Forelimb muscle (tissue), 1 donor: ENCODE measurements at regions not wholly inside any gene's neighbourhood (a gene's known extent, or its start where the extent isn't known, plus 50 kb on each side); places are given as distances from the start of the nearest gene placed in this dataset.
"Not testable (repeated sequence)": the region's sequence is repeated elsewhere in the genome, so short reads cannot be mapped to it uniquely, and the experiment has no call there.

Experiments used
- DNase-seq: peaks from one replicate; pipeline ENCODE4 v3.0.0-alpha.2; 2013; ENCODE audit warnings: low read depth

DNA sequence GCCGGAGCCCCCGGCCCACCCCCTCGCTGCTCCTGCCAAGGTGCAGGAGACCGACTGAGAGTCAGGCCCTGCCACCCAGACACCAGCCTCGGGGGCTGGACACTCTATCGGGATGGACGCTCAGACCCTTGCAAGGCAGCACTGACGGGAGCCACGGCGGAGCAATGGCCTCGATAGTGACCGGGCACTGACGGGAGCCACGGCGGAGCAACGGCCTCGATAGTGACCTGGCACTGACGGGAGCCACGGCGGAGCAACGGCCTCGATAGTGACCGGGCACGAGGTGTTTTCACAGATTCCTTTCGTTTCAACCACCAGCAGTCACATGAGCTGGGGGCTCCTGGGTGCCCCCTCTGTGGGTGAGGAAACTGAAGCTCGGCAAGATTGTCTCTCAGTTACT is 123.6 kb upstream of the PPP1R26 start:
- no peak for DNase-seq

DNA sequence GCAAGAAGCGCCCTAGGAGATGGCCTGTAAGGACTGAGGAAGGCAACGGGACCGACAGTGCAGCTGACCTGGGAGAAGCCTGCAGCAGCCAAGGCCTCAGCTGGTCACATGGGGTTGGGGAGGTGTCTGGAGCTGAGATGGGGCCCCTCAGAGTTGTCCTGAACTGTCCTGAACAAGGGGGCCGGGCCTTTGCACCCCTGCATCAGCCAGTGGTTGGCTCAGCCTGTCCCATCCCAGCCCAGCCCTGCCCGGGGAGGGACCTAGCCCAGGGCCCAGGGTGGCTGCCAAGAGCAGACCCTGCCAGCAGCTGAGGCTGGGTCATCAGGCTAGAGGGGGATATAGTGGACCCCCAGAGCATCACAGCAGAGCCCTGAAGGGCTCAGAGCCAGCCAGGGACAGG is 122.8 kb upstream of the PPP1R26 start:
- no peak for DNase-seq

DNA sequence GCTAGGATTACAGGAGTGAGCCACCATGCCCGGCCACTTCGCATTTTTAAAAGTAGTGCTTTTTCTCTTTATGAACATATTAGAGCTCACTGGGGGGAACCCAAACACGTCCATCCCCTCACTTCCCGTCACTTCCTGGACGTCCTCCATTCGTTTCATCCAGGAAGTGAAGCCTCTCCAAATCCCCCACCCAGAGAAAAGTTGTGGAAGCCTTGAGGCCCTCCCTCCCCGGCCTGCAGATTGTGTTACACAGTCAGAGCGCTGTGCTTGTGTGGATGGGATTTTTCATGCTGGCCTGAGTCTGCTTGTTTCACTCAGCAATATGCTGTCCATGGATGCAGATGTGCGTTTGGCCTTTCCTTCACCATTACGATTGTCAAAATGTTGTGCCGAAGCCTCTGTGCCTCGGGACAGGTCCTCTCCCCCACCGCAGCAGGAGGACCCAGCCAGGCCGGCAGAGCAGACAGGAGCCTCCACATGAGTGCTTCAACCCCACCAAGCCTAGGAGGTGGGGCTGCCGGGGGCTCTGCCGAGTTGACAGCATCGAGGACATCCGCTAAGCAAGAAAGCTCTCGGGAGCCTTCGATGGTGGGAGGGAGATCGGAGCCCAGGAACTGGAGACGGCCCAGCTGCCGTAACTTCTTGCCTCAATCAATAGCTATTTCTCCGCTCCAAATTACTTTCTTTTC is 121.6 kb upstream of the PPP1R26 start:
- DNase-seq, result no peak

DNA sequence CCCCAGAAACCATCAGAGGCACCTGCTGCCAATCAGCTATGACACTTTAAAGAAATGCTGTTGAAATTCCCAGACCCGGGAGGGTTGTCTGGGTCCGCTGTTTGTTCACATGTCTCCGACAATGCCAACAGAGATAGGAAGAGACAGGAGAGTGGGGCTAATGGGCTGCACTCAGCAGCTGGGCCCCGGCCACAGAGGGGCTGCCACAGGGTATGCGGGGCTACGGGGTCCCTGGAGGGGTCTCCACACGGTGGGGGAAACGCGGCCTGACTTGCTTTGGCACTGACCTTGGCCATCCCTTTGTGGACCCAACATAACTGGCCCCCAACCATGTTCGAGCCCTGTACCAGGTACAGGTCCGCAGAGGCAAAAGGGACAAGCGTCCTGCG is 121.0 kb upstream of the PPP1R26 start:
- no peak for DNase-seq

DNA sequence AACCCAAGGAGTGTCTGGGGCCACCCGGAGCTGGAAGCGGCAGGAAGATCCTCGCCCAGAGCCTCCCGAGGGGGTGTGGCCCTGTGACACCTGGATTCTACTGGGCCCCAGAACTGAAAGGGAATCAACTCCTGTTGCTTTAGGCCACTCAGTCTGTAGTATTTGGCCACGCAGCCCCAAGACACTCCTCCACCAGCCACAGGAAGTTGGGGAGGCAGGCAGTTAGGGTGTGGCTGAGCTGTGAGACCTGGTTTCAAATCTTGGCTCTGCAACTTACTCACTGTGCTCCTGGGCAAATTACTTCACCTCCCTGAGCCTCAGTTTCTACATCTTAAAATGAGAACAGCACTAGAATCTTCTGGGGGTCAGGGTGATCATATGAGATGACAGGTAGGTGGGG is 119.8 kb upstream of the PPP1R26 start:
- no peak for DNase-seq

DNA sequence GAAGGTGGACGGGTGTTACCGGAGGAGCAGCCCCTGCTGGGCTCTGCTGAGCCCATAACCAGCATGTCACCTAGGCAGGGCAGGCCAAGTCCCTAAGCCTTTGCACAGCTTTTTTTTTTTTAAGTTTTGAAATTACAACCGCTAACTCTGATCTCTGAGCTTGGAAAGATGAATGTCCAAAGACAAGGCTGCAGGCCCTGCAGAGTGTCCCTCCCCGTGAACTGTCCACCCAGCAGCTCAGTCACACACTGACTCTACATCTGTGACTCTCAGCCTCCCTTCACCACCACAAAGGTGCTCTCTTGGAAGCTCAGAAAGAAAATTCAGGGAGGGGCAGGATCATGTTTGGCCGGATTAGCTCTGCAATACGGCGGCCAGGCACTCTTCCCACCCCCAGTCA is 119.0 kb upstream of the PPP1R26 start:
- DNase-seq, result no peak

DNA sequence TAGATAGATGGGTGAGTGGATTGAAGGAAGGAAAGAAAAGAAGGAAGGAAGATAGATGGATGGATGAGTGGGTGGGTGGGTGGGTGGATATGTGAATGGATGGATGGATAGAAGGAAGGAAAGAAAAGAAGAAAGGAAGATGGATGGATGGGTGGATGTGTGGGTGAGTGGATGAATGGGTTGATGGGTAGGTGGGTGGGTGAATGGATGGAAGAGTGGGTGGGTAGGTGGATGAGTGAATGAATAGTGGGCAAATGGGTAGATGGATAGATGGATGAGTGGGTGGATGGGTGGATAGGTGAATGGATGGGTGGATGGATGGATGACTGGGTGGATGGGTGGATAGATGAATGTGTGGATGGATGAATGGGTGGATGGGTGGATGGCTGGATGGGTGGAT is 117.9 kb upstream of the PPP1R26 start:
- not testable (repeated sequence) for DNase-seq

DNA sequence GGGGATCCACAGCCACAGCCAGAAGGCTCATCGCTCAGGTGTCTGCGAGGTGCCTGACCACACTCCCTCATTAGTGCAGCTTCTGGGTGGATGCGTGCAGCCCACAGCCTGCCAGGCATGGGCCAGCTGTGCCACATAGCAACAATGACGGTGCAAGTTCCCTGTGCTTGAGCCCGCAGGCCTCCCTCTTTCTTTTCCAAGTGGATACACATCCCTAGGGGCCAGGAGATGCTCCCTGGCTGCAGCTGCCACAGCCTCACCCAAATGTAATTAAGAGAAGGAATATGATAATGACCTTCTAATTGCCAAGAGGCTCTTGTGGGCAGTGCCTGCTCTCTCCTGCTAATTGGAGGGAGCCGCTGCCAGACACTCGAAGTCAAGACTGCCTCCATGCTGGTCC is 116.0 kb upstream of the PPP1R26 start:
- no peak for DNase-seq

GRCh38 chr9:135365013-135365768 is 114.4 kb upstream of the PPP1R26 start:
- no peak for DNase-seq

DNA sequence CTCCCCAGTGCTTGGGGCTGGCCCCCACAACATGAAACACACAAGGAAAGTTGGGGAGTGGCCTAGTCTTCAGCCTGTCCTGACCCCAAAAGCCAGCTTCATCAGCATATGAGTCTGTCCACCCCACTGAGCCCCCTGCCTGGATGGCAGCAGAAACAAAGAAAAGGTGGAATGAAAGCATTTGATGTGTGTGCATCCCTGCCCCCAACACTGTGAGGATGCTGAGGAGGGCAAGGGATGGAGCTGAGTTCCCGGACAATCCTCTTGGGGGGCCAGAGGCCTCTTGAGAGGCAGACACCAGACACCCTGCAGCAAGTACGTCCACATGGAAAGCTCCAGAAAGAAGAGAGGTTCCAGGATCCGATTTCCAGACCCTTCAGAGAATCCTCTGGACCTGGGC is 113.5 kb upstream of the PPP1R26 start:
- DNase-seq, result no peak

DNA sequence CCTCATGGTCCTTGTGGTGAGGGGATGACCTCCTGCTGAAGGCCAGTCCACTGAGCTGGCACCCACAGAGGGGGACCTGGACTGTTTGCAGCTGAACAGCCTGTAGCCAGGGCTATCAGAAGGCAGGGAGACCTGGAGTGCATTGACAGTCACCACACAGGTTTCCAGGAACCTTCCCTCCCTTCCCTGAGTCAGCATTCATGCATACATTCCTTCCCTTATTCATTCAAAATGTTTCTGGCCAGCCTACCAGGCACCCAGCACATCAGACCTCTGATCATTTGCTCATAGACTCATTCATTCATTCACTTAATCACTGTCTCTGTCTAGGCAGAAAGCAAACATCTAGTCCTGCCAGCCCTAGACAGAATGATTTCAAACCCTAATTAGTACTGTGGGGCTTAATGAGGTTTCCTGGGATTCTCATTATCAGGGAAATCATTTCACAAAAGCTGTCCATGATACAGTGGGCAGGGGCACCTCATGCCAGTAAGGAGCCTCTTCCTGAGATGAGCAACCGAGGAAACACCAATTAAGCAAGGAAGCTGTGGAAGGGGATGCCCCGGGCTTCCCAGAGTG is 110.1 kb upstream of the PPP1R26 start:
- no peak for DNase-seq

DNA sequence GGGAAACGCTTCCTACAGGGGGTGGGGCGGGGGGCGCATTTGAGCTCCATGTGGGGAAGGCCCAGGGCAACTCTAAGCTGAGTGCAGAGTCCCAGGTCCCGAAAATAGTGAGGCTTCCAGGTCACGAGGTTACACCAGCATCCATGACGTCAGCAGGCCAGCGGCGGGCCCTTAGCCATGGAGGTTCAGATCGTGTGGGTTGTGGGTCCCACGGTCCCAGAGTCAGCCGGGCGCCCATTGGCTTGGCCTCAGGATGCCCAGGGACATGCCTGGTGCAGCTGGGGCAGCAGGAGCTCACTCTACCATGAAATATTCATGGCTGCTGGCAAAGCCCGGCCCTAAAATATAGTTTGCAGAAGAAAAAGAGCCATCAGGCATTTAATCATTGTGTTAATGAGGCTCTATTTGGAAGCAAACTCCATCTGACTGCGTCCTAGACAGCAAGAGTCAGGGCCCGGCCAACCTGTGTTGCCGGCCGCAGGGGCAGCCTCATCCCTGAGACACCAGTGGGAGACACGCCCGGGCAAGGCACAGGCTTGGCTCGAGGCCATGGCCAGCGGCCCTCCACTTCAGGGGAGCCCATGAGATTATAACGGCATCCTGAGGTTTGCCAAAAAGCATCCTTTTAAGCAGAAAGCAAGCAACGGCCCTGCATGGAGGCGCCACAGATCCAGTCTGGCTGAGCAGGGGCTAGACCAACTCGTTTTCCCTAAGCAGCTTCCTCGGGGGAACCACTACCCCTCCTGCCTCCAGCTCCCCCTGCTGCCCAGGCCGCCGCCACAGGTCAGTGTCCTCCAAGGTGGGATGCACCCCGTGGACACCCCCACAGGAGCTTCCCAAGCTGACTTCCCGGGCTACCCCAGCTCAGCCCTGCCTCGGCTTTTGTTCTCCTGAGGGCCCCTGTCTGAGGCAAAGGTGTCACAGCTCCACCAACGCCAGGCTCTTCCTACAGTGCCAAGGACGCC is 108.9 kb upstream of the PPP1R26 start:
- no peak for DNase-seq

GRCh38 chr9:135371535-135371934 is 108.0 kb upstream of the PPP1R26 start:
- DNase-seq, result no peak

DNA sequence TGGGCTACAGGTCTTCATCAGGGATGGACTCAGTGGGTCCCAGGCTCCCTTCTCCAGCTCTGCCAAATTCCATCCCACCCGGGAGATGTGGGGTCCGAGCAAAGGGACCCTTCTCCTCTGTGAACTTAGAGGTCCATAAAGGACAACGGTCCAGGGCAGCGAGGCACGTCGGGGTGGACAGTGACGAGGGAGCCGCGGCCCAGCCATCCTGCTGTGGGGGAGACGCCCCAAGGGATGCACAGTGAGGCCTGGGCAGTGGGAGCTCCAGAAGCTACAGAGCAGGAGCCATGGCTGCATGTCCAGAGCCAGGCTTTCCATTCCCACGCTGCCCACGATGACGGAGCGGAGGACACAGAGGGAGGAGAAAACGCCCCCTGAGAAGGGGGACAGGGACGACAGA is 107.5 kb upstream of the PPP1R26 start:
- DNase-seq, result no peak

GRCh38 chr9:135372501-135373008 is 107.0 kb upstream of the PPP1R26 start:
- DNase-seq, result no peak

DNA sequence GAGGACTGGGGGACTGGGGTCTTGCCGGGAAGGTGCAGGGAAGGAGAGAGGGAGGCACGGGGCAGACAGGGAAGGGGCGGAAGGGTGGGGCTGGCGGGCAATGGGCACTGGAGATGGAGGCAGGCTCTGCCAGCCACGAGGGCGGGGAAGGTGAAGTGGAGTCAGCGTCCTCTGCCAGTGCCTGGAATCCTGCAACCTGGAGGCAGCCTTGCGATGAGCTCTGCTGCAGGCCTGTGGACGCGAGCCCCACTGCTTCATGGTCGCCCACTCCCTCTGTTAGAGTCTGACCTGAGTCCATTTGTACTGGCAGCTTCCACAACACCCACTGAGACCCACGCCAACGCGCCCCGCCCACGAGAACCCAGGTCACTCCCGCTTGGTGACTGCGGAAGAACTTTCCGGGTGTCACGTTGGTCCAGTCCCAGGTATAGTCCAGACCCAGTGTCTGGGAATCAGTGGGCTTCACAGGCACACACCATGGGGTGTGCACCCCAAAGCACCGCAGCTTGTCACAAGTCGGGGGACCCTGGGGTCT is 106.4 kb upstream of the PPP1R26 start:
- DNase-seq, result no peak

DNA sequence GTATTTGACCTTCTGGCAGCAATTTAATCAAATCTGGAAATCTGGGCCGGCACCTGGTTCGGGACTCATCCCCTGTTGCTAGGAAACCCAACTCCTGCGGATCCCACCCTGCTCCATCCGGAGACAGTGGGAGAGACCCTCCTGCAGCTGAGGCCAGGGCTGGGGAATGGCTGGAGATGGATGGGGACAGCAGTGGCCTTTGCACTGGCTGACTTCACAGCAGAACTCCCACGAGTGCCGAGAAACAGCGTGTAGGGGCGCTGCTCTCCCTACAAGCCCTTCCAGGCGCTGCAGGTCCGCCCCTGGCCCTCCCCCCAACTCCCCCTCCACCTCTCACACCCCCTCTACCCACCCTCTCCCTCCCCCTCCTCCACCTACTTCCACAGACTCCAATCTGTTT is 105.8 kb upstream of the PPP1R26 start:
- no peak for DNase-seq

DNA sequence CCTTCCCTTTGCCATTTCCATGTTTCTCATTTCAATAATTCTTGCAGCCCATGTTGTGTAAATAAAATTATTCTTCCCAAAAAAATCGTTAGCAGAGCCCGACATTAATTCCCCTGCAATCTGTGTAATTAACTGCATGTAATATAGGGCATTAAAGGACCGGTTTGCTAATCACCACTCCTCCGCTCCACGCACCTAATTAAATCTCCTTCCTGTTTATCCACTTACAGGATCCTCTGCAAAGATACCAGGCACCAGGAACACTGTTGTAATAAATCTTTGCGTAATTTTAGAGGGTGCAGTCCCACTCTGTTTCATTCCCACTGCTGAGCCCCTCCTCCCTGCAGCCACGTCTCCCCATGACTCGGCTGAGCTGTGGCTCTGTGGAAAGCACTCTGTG is 105.0 kb upstream of the PPP1R26 start:
- DNase-seq, result no peak

- no peak for DNase-seq
Observed at GRCh38 chr9:135375001-135375400, 104.6 kb upstream of the PPP1R26 start.

- no peak for DNase-seq
Observed at GRCh38 chr9:135376511-135377265, 102.9 kb upstream of the PPP1R26 start.

- no peak for DNase-seq
Observed at GRCh38 chr9:135377431-135377830, 102.2 kb upstream of the PPP1R26 start.
